Large intestine (tissue), 3 donors: ENCODE measurements at regions not wholly inside any gene's neighbourhood (a gene's known extent, or its start where the extent isn't known, plus 50 kb on each side); places are given as distances from the start of the nearest gene placed in this dataset.

ENCODE experiments used
- DNase-seq, 2 donors: peaks; one replicate each; pipeline versions ENCODE4 v3.0.0 to v3.0.0-alpha.2; 2013
- H3K27ac ChIP-seq: one replicate; pipeline ENCODE4 v1.5.1; 2013; ENCODE audit warnings: low read length
- H3K27me3 ChIP-seq: 2 replicates; pipeline ENCODE4 v1.6.1; 2013; ENCODE audit warnings: low read length; ENCODE audit not compliant: control insufficient read depth, insufficient read depth
- H3K36me3 ChIP-seq: 2 replicates; pipeline ENCODE4 v1.6.1; 2013; ENCODE audit warnings: low read length; ENCODE audit not compliant: control insufficient read depth, insufficient read depth
- H3K4me1 ChIP-seq: one replicate; pipeline ENCODE4 v1.6.1; 2013; ENCODE audit warnings: low read length; ENCODE audit not compliant: control insufficient read depth, insufficient read depth
- H3K4me3 ChIP-seq: one replicate; pipeline ENCODE4 v1.5.1; 2013; ENCODE audit warnings: low read length
- H3K9me3 ChIP-seq: one replicate; pipeline ENCODE4 v1.6.1; 2013; ENCODE audit warnings: mild to moderate bottlenecking, low read depth, low read length, moderate library complexity; ENCODE audit not compliant: control insufficient read depth
- whole genome bisulfite sequencing: methylation state at CpG from one replicate; pipeline ENCODE4 v1.1.5; 2013; ENCODE audit warnings: low lambda C conversion rate; ENCODE audit not compliant: insufficient coverage; 5-methylcytosine and 5-hydroxymethylcytosine counted together

DNA sequence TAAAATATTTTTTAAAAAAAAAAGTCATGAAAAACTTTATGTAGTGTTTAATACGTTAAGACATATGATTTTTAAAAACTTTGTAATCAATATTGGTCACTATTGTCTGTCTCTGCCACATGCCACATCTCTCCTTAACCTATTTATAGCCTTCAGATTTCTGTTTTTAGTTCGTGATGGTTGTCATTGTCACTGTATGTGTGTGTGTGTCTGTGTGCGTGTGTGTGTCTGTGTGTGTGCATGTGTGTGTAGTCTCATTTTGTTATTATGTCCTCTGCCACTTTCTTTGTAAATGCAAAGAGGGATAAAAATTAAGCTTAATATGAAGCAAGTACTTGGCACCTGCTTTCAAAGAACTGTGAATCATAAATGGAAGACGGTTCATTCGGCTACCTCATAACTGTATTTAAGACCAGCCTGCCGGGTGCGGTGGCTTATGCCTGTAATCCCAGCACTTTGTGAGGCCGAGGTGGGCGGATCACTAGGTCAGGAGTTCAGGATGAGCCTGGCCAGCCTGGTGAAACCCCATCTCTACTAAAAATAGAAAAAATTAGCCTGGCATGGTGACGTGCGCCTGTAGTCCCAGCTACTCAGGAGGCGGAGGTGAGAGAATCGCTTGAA, 354.0 kb downstream of the ARL4A start:
- H3K9me3 ChIP-seq, result no peaks in the 10 kb centered on the region
- no peaks in the 10 kb centered on the region for H3K36me3 ChIP-seq
- no peak for DNase-seq
- H3K4me3 ChIP-seq, result no peak overlapping the region
- H3K27ac ChIP-seq, result no peak overlapping the region
- 100% methylated on average over 1 of the region's 13 CpGs for WGBS
- H3K4me1 ChIP-seq, result no peaks in the 10 kb centered on the region
- H3K27me3 ChIP-seq, result no peaks in the 10 kb centered on the region

DNA sequence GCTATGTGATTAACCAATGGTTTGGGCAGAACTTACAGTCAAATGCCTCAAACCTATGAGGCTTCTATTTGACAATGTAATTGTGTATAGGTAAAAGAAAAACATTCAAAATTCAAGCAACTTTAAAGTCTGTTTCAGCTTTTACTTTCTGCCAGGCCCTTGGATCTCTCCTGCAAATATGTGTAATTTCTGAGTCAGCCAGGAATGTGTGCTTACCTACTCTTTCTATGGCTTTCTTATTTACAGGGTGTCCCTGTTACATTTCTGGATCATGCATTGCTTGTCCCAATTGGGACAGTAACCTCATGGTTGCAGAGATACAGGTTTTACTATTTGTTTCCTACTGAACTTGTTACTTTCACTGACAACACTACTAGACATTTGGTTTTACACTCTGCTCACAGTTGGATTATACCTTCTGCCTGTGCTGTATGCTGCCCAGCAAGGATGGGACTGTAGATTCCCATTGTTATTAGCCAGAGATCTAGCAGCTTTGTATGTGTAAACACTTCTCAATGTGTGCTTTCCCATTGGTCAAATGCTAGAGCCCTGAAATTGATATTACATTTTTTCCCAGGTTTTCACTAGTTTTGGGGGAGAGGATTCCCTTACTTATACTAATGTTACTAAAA, 355.3 kb downstream of the ARL4A start:
- H3K36me3 ChIP-seq, result no peaks in the 10 kb centered on the region
- no peaks in the 10 kb centered on the region for H3K4me1 ChIP-seq
- H3K27me3 ChIP-seq, result no peaks in the 10 kb centered on the region
- no peak overlapping the region for H3K27ac ChIP-seq
- DNase-seq, result no peak
- no peak overlapping the region for H3K4me3 ChIP-seq
- no peaks in the 10 kb centered on the region for H3K9me3 ChIP-seq

DNA sequence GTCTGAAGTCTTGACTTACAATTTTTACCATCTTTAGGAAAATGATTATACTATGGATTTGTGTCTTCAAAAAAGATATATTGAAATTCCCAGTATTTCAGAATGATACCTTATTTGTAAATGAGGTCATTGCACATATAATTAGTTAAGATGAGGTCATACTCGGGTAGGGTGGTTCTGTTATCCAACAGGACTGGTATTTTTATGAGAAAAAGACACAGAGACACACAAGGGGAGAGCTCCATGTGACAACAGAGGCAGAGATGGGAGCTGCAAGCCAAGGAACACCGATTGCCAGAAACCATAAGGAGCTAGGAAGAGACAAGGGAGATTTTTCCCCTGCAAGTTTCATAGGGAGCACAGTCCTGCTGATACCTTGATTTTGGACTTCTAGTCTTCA, 356.9 kb downstream of the ARL4A start:
- WGBS, result 83% methylated on average over 1 of the region's 2 CpGs
- no peaks in the 10 kb centered on the region for H3K27me3 ChIP-seq
- no peak overlapping the region for H3K27ac ChIP-seq
- H3K36me3 ChIP-seq, result no peaks in the 10 kb centered on the region
- H3K4me3 ChIP-seq, result no peak overlapping the region
- no peaks in the 10 kb centered on the region for H3K9me3 ChIP-seq
- H3K4me1 ChIP-seq, result no peaks in the 10 kb centered on the region
- DNase-seq, result no peak

DNA sequence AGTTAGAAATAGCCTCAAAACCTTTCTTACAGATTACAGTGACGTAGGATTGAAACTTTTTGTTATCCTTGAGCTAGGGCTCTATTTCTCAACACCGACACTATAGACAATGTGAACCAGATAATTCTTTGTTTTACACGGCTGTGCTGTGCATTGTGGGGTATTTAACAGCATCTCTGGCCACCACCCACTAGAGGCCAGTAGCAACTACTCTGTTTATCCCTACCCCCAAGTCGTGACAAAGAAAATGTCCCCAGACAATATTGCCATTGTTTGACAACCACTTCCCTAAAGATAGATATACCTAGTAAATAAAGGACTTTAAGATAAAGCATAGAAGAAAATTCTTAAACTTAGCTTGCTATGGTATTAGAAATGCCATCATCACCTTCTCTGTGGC, 359.6 kb downstream of the ARL4A start:
- H3K27me3 ChIP-seq, result no peaks in the 10 kb centered on the region
- no peak for DNase-seq
- H3K4me1 ChIP-seq, result no peaks in the 10 kb centered on the region
- no CpG with 5 or more reads among the region's 4 CpGs for WGBS
- no peak overlapping the region for H3K4me3 ChIP-seq
- H3K27ac ChIP-seq, result no peak overlapping the region
- no peaks in the 10 kb centered on the region for H3K9me3 ChIP-seq
- H3K36me3 ChIP-seq, result no peaks in the 10 kb centered on the region

DNA sequence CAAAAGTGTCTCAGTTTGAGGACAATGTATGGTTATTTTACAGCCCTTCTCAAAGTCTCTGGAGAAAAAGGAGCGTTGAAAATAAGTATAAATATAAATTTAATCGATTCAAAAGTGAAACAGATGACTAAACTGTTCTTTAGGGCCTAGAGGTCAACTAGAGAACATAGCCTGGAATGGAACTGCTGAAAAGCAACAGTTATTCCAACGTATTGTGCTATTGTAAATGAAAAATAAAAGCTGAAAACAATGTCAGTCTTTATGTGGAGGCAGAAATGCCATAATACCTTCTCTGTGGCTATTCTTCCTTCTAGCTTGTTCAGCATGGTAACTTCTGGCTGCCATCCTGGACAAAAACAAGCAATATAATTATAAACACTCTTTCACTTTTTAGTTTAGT, 362.5 kb downstream of the ARL4A start:
- no peaks in the 10 kb centered on the region for H3K27me3 ChIP-seq
- no peak for DNase-seq
- no peaks in the 10 kb centered on the region for H3K4me1 ChIP-seq
- no peaks in the 10 kb centered on the region for H3K36me3 ChIP-seq
- H3K27ac ChIP-seq, result no peak overlapping the region
- WGBS, result 87% methylated on average over 3 of the region's 3 CpGs
- H3K9me3 ChIP-seq, result no peaks in the 10 kb centered on the region
- no peak overlapping the region for H3K4me3 ChIP-seq

DNA sequence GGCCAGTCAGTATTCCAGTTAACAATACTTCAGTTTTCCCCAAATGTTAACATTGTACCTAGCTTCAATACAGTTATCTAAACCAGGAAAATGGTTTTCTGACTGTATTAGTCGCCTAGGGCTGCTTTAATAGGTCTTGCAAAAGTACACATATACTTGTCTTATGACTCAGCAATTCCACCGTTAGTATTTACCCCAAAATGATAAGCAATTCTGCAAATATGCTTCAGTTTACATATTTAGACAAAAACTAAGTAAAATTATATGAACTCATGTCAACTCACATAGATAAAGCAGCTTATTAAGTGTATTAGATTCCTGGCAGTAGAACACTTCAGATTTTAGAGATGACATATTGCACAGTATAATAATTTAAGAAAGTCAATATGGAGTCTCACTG, 363.3 kb downstream of the ARL4A start:
- Histone ChIP-seq H3K4me1 (no peaks in the 10 kb centered on the region), H3K27ac (no peak overlapping the region), H3K4me3 (no peak overlapping the region), H3K36me3 (no peaks in the 10 kb centered on the region), H3K27me3 (no peaks in the 10 kb centered on the region), H3K9me3 (no peaks in the 10 kb centered on the region)
- DNase-seq, result no peak
- no CpG with 5 or more reads among the region's 2 CpGs for WGBS

DNA sequence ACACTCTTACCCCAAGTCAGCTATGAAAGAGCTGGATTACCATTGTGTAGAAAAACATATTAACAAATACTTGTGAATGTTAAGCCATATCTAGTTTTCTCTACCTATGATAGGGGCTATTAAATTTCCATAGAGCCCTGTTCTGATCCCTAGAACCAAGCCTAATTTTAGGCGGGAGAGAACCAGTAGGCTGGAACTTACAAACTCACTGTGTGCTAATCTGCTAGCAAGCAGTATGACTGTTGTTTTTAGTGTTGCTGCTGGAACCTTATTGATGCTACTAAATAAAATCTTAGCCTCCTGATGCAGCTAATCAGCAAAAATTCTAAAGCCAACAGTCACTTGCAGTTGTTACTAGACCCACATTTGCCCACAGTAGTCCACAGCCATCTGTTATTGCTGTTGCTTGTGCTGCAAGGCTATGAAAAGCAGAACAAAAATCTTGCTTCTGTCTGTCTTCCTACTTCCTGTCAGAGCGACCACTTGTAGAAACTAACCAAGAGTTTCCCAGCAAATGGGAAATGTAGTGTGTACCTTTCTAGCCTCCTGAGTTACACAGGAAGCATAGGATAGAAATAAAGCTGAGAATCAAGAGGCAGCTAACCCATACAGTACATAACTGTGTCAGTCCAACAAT, 368.4 kb downstream of the ARL4A start:
- Histone ChIP-seq H3K4me1 (no peaks in the 10 kb centered on the region), H3K27ac (no peak overlapping the region), H3K9me3 (no peaks in the 10 kb centered on the region), H3K4me3 (no peak overlapping the region), H3K27me3 (no peaks in the 10 kb centered on the region), H3K36me3 (no peaks in the 10 kb centered on the region)
- DNase-seq, result no peak
- WGBS, result 100% methylated on average over 1 of the region's 2 CpGs

DNA sequence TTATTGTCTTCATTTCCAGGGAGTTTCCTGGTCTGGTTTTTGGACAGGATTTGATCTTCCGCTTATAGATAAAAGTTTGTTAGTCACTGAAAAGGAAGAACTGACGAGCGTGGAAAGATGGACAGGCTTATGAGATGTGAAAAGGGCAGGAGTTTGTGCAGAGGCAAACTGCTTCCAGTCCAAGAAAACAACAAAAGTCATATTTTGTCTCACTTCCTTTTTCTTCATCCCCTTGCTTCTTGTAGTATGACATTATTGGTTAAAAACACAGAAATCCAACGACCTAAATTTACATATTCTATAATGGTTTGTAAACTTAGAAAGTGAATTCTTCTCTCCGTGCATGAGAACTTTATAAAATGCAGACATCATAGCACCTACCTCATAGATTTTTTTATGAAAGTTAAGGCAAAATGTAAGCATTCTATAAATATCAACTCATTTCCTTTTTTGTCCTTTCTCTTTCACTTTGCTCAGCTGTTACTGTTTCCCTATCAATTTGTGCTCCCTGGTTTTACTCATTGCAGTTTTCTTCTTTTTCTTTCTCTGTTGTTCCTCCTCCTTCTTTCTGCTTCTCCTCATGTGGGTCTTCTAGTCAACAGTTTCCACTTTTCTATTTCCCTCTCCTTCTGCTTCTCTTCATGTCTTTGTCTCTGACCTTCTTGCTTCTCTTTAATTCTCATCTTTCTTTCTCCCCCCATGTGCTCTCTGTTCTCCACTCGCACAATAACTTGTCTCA, 370.2 kb downstream of the ARL4A start:
- 86% methylated on average over 4 of the region's 6 CpGs for WGBS
- Histone ChIP-seq H3K4me1 (peaks cover 3% of the 10 kb centered on the region), H3K27ac (no peak overlapping the region), H3K27me3 (no peaks in the 10 kb centered on the region), H3K4me3 (no peak overlapping the region), H3K36me3 (no peaks in the 10 kb centered on the region), H3K9me3 (no peaks in the 10 kb centered on the region)
- no peak for DNase-seq

DNA sequence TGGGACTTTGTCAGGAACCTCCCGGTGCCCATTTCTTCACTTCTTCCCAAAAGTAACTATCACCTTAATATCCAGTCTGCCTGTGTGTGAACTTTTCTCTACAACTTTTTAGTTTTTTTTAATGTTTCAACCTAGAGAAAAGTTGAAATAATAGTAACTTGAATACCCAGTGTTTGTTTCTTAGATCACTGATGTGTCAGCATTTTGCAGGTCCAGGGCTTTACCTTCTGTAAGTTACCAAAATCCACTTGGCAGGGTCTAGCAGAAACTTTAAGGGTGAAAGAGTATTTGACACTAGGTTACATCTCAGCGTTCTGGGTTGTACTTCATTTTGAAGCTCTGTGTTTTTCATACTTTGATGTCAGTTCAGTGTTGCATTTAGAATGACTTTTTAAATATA, 372.7 kb downstream of the ARL4A start:
- H3K9me3 ChIP-seq, result no peaks in the 10 kb centered on the region
- 88% methylated on average over 1 of the region's 2 CpGs for WGBS
- H3K27me3 ChIP-seq, result no peaks in the 10 kb centered on the region
- H3K4me1 ChIP-seq, result peaks cover 8% of the 10 kb centered on the region
- no peaks in the 10 kb centered on the region for H3K36me3 ChIP-seq
- no peak for DNase-seq
- no peak overlapping the region for H3K27ac ChIP-seq
- H3K4me3 ChIP-seq, result no peak overlapping the region

DNA sequence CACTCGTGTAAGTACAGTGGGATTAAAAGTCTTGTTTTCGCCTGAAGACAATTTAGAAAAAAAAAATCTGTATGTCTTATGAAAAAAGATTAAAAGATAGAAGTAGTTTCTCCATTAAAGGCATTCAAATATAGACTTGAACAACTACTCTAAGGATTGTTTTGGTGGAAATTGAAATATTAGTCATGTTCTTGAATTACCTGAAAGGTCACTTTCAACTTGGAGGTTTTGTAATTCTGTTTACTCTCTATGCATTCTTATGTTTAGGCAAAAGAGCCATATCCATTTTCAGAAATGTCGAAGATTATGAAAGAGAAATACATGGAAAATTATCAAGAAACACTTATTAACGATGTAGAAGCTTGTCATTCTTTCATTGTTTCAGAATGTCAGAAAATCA, 373.7 kb downstream of the ARL4A start:
- no peak overlapping the region for H3K4me3 ChIP-seq
- DNase-seq, result no peak
- WGBS, result 100% methylated on average over 3 of the region's 4 CpGs
- peaks cover 8% of the 10 kb centered on the region for H3K4me1 ChIP-seq
- no peaks in the 10 kb centered on the region for H3K27me3 ChIP-seq
- no peaks in the 10 kb centered on the region for H3K36me3 ChIP-seq
- no peak overlapping the region for H3K27ac ChIP-seq
- no peaks in the 10 kb centered on the region for H3K9me3 ChIP-seq
